HG02588 (cell line): ENCODE measurements at regions not wholly inside any gene's neighbourhood (a gene's known extent, or its start where the extent isn't known, plus 50 kb on each side); places are given as distances from the start of the nearest gene placed in this dataset.

Source experiments
- ATAC-seq: cut with Tn5 transposase; IDR thresholded peaks from one replicate; pipeline ENCODE4 v1.9.1; 2021; ENCODE audit warnings: mild to moderate bottlenecking, moderate library complexity; ENCODE audit not compliant: unreplicated experiment

- no peak for ATAC-seq
Observed at GRCh38 chr12:28876196-28876798, 272.8 kb upstream of the FAR2 start.

DNA sequence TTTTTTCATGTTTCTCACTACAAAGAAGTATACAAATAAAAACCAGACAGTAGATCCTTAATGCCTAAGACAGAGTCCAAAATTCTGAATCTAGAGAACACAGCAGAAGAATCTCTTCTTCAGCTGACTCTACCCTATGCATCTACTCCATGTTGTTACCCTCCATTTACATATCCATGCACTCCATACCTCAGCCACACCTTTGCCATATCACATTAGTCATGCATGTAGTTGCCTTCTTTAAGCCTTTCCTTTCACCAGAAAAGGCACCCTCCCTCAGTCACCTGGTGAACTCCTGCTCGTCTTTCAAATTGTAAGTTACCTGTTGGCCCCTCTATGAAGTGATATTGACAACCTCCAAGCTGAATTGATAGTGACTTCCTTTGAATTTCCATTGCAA is 271.2 kb upstream of the FAR2 start:
- ATAC-seq, result no peak

- ATAC-seq, result no peak
Observed at GRCh38 chr12:28878629-28879028, 270.4 kb upstream of the FAR2 start.

DNA sequence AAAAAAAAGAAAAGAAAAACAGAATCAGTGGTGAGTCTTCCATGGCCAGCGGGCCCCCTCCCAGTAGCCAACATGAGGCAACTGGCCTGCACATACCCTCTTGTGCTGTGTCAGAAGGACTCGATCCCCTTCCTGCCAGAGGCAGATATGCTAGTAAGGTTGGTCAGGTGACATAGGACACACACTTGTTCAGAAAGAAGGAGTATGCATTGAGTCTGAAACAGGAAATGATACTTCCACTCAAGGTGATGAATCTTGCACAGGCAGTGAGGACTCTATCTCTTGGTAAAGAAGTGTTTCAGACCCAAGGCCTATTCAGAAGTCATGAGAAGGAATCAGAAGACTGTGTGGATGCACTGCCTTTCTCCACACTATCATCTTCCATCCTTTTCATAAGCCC is 269.7 kb upstream of the FAR2 start:
- ATAC-seq, result no peak

DNA sequence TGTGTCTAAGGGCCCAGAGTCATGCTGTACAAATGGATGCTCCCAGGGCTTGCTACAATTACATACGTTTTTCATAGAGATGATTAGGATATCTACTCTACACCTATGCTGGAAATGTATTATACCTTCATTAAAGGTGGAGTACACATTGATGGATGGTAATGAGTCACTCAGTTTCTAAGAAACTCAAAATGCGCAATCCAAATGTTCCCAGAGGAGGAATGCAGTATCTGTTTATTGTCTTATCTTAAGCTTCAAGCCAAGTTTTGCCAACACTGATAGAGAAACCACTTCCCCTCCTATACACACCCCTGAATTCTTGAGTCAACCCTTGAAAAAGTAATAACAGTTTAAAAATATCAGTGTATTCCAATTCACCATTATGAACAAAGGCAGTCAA is 266.6 kb upstream of the FAR2 start:
- no peak for ATAC-seq

- no peak for ATAC-seq
Observed at GRCh38 chr12:28883406-28883997, 265.6 kb upstream of the FAR2 start.

DNA sequence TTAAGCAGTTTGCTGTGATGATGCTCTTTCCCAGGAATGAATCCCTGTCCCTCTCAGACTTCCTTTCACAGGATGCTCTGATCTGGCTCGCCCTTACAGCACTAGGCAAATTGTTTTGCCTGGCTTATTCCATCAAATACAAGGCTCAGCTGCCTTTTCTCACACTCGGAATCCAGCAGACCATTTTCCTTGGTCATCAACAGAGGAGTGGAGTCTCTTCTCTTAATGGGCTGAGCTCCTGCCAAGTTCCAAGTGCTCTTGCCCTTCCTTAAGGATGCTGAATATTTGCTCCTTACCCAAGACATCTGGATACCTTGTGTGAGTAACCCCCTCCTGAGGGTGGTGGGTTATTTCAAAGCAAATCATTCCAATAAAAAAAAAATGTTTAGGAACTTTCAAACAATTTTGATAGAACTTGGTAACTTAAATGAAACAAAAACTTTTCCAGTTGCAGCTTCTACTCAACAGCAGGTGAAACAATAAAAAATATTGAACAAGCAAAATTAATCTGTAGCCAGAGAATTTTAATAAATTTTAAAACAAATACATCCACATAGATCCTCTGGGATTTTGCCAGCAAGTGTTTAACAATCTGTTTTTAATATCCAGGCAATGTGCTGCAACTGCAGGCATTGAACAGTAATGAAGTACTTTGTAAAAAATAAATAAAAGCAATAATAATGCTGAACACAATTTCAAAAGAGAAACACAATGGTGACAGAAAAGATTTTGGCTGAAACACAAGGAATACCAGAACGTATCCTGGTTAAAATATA is 264.0 kb upstream of the FAR2 start:
- ATAC-seq, result no peak

DNA sequence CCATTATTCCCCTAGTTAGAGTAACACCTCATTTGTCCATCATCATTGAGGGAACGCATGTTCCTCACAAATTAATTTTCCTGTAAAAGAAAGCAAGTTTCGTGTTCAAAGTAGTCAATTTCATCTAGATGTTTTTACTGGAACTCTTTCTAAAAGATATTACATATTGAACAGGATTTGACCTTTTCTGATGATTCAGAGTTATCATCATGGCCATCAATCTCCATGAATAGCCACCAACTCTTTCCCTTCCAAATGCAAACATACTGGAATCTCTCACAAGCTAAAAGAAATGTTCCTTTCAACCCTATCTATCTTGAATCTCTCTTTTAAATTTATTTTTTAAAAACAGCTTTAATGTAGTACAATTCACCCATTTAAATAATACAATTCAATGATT is 263.1 kb upstream of the FAR2 start:
- no peak for ATAC-seq

GRCh38 chr12:28887461-28887990 is 261.6 kb upstream of the FAR2 start:
- no peak for ATAC-seq

- ATAC-seq, result no peak
Observed at GRCh38 chr12:28890664-28891063, 258.4 kb upstream of the FAR2 start.

DNA sequence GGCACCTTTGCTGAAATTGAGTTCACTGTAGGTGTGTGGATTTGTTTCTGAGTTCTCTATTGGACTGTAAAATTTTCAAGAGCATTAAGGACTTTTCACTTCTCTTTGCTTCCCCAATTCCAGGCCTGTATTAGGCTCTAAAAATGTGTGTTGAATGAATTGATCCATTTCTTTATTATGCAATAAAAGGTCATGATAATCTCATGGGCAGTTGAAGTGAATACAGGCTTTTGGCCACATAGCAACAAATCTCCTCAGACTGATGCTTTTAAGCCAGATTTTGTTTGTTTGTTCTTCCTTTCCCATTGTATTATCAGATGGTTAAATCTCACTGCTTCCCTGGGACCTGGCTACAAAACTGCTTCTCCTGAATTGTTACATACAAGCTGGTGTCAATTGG is 258.0 kb upstream of the FAR2 start:
- no peak for ATAC-seq

DNA sequence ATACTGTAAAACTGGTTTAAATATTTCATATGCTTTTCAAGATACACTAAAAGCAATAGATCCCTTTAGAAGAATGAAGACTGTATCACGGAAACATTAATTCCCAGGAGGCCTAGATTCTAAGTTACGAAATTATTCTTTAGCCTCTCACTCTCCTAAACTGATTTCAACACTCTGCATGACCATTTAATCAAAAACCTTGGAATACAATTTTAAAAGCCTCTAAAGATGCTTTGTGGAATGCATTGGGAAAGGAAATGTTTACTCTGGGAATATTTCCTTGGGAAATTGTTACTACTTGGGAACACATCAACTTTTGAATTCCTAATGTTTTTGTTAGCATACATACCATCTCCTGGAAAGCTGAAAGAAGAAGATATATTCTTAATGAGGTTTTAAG is 255.7 kb upstream of the FAR2 start:
- no peak for ATAC-seq

- ATAC-seq, result no peak
Observed at GRCh38 chr12:28893856-28894255, 255.2 kb upstream of the FAR2 start.

GRCh38 chr12:28896421-28896820 is 252.7 kb upstream of the FAR2 start:
- no peak for ATAC-seq

DNA sequence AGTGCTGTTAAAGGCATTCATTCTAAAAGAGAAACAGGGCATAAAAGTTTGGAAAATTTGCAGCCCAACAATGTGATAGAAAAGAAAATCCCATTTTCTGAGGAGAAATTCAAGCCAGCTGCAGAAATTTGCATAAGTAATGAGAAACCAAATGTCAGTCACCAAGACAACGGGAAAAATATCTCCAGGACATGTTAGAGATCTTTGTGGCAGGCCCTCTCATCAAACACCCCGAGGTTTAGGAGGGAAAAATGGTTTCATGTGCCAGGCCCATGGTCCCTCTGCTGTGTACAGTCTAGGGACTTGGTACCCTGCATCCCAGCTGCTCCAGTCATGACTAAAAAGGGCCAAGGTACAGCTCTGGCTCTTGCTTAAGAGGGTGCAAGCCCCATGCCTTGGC is 251.0 kb upstream of the FAR2 start:
- ATAC-seq, result no peak

DNA sequence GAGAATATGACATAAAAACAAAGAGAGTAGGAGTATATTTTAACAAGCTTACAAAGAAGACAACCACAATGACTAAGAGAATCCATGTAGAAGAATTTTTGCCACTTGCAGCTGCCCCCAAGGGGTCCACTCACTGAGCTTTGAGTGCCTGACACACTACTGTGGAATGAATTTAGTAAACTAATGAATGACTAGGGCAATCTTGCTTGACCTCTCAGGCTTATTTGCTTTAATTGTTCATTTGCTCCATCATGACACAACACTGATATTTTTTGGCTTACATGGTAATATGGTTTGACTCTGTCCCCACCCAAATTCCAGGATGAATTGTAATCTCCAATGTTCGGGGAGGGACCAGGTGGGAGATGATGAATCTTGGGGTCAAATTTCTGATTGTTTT is 249.1 kb upstream of the FAR2 start:
- no peak for ATAC-seq

- ATAC-seq, result no peak
Observed at GRCh38 chr12:28905220-28905955, 243.7 kb upstream of the FAR2 start.

DNA sequence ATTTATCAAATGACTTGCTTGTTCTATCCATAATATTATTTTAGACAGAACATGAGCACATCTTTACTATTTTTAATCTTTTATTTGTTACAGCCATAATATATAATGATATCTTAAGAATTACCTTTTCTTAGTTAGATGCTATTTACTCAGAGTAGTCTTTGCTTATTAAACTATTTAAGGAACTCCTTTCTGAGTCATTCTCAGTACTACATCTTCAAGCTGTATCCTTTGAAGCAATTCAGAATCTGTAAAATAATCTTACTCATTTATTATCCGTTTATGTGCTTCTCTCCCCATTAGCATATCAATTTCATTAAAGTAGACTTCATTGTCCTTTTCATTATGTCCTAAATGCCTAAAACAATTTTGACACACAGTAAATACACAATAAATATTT is 240.4 kb upstream of the FAR2 start:
- ATAC-seq, result no peak

- no peak for ATAC-seq
Observed at GRCh38 chr12:28909291-28909690, 239.8 kb upstream of the FAR2 start.

DNA sequence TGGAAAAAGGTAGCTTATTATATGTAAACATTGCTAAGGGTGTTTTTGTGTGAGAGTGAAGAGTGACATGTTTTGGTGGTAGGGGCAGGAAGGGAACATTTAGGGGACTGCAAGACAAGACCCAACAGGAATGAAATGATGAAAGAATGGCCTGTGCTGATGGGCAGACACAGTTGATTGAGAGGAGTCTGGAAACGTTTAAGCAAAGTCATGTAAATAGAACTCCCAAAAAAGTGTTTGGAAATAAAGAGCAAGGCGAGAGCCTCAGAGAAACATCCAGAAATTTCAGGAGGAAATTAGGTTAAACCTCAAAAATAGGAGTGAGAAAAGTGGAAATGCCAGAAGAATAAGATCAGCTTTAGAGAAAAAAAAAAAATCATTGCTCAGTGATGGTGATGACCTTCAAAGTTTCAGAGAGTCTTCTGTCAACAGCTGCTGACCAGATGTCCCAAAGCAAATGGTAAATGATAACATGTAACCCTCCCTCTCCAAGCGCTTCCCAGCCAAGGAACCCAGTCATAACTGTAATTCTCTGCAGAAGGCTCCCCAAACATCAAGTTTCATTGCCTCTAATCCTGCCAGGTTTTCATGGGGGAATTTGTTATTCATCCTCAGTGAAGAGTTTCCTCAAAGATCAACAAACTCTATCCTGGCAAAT is 223.2 kb upstream of the FAR2 start:
- ATAC-seq, result no peak

DNA sequence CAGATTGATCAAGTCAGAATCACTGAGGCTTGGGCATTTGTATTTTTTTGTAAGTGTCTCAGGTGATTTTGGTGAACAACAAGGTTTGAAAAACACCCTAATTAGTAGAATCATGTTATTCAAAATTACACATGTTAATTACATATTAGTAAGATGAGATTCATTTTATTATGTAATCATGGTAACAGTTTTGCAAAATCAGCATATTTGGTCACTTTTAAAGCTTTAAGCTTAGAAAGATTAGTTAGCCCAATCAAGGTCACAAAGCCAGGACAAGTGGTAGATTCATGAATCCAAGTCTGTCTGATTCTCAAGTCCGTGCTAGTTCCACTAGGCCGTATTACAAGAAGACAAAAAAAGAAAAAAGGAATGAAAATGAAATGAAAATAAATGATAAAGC is 218.4 kb upstream of the FAR2 start:
- ATAC-seq, result no peak
